ENCODE measurements at regions not wholly inside any gene's neighbourhood (a gene's known extent, or its start where the extent isn't known, plus 50 kb on each side); places are given as distances from the start of the nearest gene placed in this dataset.
"Not testable (repeated sequence)": the region's sequence is repeated elsewhere in the genome, so short reads cannot be mapped to it uniquely, and the experiment has no call there.

DNA sequence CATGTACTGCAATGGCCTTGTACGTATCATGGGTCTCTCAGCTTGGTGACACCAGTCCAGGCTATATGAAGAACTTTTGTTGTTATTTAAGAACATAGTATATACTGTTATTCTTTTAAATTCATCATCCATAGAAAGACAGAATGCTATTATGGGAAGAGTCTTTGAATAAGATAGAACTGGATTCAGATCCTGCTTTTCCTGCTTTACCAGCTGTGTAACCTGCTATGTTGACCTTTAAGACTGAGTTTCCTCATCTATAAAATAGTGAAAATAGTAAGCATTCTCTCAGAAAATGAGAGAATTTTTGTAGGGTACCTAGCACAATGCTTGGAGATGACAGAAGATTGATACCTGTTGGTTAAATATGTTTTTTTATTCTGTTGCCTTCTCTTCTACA is 204.1 kb upstream of the TBL1XR1 start:
- DNase-seq: no peak
- TF ChIP-seq, protein P1, sequence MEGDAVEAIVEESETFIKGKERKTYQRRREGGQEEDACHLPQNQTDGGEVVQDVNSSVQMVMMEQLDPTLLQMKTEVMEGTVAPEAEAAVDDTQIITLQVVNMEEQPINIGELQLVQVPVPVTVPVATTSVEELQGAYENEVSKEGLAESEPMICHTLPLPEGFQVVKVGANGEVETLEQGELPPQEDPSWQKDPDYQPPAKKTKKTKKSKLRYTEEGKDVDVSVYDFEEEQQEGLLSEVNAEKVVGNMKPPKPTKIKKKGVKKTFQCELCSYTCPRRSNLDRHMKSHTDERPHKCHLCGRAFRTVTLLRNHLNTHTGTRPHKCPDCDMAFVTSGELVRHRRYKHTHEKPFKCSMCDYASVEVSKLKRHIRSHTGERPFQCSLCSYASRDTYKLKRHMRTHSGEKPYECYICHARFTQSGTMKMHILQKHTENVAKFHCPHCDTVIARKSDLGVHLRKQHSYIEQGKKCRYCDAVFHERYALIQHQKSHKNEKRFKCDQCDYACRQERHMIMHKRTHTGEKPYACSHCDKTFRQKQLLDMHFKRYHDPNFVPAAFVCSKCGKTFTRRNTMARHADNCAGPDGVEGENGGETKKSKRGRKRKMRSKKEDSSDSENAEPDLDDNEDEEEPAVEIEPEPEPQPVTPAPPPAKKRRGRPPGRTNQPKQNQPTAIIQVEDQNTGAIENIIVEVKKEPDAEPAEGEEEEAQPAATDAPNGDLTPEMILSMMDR (IDR thresholded peaks at IDR 0.05): no peak
- TF ChIP-seq POLR2A (IDR thresholded peaks at IDR 0.05): no peak
- Histone ChIP-seq H3K9me3 (no peaks in the 10 kb centered on the region), H3K27ac (no peak overlapping the region), H3K4me3 (no peak overlapping the region), H3K27me3 (no peaks in the 10 kb centered on the region), H3K4me1 (no peaks in the 10 kb centered on the region), H3K36me3 (no peaks in the 10 kb centered on the region)
- intact Hi-C loops (cut with DNase I): no loop called here
- 100% methylated on average over 1 of the region's 1 CpG for WGBS (ENCODE audit: insufficient coverage, low coverage, low lambda C conversion rate, missing lambda C conversion rate)
- no peak for ATAC-seq

DNA sequence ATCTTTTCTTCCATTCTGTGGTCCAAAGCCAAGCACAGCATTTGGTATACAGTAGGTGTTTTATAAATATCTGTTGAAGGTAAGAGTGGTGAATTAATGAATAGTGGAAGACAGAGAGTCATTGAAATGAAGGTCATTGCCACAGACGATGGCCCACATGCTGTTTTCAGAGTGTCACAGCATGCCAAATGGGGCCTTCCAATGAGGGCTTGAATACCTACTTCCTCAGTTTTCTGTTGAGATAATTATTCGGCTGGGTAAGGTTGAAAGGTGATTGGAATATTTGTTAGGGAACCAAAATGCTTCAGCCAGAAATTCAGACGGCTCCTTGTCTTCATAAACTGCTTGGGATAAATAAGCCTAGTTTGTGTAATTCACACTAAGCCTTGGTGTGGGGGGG is 205.3 kb upstream of the TBL1XR1 start:
- TF ChIP-seq POLR2A (IDR thresholded peaks at IDR 0.05): no peak
- TF ChIP-seq, protein P1 (IDR thresholded peaks at IDR 0.05): no peak
- Histone ChIP-seq H3K4me3 (no peak overlapping the region), H3K36me3 (no peaks in the 10 kb centered on the region), H3K4me1 (no peaks in the 10 kb centered on the region), H3K27ac (no peak overlapping the region), H3K9me3 (no peaks in the 10 kb centered on the region), H3K27me3 (no peaks in the 10 kb centered on the region)
- ATAC-seq (no peak), DNase-seq (no peak)
- WGBS (ENCODE audit: insufficient coverage, low coverage, low lambda C conversion rate, missing lambda C conversion rate): 64% methylated on average over 3 of the region's 3 CpGs
- intact Hi-C loops (cut with DNase I): no loop called here

DNA sequence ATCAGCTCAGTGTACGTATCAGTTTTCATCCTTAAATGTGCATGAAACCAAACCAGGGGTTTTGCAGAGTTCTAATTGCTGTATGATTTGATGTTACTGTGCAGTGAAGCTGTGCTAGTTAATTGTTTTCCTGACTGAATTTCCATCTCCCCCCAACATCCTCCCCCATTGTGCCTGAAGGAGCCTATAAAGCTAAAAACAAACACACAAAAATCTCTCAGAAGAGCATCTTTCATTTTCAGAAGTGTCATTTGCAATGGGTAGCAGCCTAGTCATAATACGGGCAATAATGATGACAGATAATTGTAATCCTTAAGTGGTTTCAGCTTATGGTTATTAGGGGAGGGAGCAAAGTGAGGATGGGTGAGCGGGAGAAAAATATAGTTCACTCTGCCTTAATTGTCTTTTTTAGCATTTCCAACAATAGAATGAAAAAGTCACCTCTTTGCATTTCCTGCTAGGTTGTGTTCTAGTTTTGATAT is 207.9 kb upstream of the TBL1XR1 start:
- Histone ChIP-seq H3K4me3 (no peak overlapping the region), H3K27me3 (no peaks in the 10 kb centered on the region), H3K27ac (no peak overlapping the region), H3K4me1 (no peaks in the 10 kb centered on the region), H3K36me3 (no peaks in the 10 kb centered on the region), H3K9me3 (no peaks in the 10 kb centered on the region)
- no peak for TF ChIP-seq POLR2A (IDR thresholded peaks at IDR 0.05)
- TF ChIP-seq, protein P1 (IDR thresholded peaks at IDR 0.05): no peak
- intact Hi-C loops (cut with DNase I): no loop called here
- 83% methylated on average over 3 of the region's 3 CpGs for WGBS (ENCODE audit: insufficient coverage, low coverage, low lambda C conversion rate, missing lambda C conversion rate)
- DNase-seq (no peak), ATAC-seq (no peak)

DNA sequence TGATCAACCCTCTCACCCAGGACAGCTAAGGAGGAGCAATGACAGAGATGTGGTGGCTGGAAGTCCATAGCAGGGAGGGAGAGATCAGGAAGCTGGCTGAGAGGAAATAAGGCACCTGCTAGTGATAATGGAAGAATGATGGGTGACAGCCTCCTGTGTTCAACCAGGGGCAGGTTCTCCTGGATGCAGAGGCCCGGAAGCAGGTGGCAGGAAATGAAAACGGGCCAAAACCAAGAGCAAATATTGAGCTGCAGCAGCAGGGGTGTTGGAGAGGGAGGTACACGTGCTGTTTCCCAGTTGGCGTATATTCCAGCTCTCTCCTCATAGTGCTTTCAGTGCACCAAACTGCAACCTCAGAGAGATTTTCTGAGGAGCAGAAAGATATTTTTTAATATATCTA is 213.4 kb upstream of the TBL1XR1 start:
- Histone ChIP-seq H3K4me1 (no peaks in the 10 kb centered on the region), H3K27ac (no peak overlapping the region), H3K9me3 (no peaks in the 10 kb centered on the region), H3K27me3 (no peaks in the 10 kb centered on the region), H3K36me3 (no peaks in the 10 kb centered on the region), H3K4me3 (no peak overlapping the region)
- ATAC-seq: peak in 1 of 4 donors; percentile 82
- TF ChIP-seq, protein P1 (IDR thresholded peaks at IDR 0.05): no peak
- TF ChIP-seq POLR2A (IDR thresholded peaks at IDR 0.05): no peak
- no peak for DNase-seq
- 25% methylated on average over 4 of the region's 4 CpGs for WGBS (ENCODE audit: insufficient coverage, low coverage, low lambda C conversion rate, missing lambda C conversion rate)
- intact Hi-C loops (cut with DNase I): no loop called here

DNA sequence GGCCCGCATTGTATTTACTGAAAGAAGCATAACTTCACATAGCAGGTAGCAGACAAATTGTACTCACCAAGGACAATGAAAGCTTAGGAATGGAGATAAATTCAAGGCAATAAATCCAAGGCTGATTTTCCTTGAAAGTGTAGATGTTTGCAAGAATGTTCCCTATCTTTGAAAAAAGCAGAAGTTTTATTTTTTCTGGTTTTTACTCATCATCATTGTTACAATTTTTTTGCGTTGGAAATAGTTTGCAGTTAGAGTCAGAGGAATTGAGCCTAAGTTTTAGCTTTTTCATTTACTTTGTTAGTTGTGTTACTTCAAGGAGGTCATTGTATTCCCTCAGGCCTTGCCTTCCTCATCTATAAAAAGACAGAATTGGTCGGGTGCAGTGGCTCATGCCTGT is 213.9 kb upstream of the TBL1XR1 start:
- TF ChIP-seq POLR2A (IDR thresholded peaks at IDR 0.05): no peak
- no peaks in the 10 kb centered on the region for H3K9me3 ChIP-seq
- no peak for DNase-seq
- no peaks in the 10 kb centered on the region for H3K27me3 ChIP-seq
- WGBS (ENCODE audit: insufficient coverage, low coverage, low lambda C conversion rate, missing lambda C conversion rate): 68% methylated on average over 3 of the region's 3 CpGs
- intact Hi-C loops (cut with DNase I): no loop called here
- ATAC-seq: no peak
- H3K4me1 ChIP-seq: no peaks in the 10 kb centered on the region
- no peaks in the 10 kb centered on the region for H3K36me3 ChIP-seq
- no peak overlapping the region for H3K4me3 ChIP-seq
- no peak overlapping the region for H3K27ac ChIP-seq

DNA sequence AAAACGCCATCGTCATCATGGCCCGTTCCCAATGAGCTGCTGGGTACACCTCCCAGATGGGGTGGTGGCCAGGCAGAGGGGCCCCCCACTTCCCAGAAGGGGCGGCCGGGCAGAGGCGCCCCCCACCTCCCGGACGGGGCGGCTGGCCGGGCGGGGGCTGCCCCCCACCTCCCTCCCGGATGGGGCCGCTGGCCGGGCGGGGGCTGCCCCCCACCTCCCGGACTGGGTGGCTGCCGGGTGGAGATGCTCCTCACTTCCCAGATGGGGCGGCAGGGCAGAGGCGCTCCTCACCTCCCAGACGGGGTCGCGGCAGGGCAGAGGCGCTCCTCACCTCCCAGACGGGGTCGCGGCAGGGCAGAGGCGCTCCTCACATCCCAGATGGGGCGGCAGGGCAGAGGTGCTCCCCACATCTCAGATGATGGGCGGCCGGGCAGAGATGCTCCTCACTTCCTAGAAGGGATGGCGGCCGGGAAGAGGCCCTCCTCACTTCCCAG is 215.4 kb upstream of the TBL1XR1 start:
- 96% methylated on average over 3 of the region's 32 CpGs for WGBS (ENCODE audit: insufficient coverage, low coverage, low lambda C conversion rate, missing lambda C conversion rate)
- H3K36me3 ChIP-seq; DNase-seq; H3K27ac ChIP-seq; intact Hi-C loops (cut with DNase I); H3K4me1 ChIP-seq; H3K4me3 ChIP-seq; H3K27me3 ChIP-seq; H3K9me3 ChIP-seq; ATAC-seq: not testable (repeated sequence)
